BLaER1 (cell line): ENCODE measurements at regions not wholly inside any gene's neighbourhood (a gene's known extent, or its start where the extent isn't known, plus 50 kb on each side); places are given as distances from the start of the nearest gene placed in this dataset.

Experiments used
- H3K27ac ChIP-seq: shearing (Covaris generic); formaldehyde crosslinking; 2 replicates; pipeline ENCODE4 v1.8.1; 2022
- H3K27me3 ChIP-seq: shearing (Covaris generic); formaldehyde crosslinking; 2 replicates; pipeline ENCODE4 v1.8.1; 2022
- H3K36me3 ChIP-seq: shearing (Covaris generic); formaldehyde crosslinking; 2 replicates; pipeline ENCODE4 v1.8.1; 2022
- H3K4me1 ChIP-seq: shearing (Covaris generic); formaldehyde crosslinking; 2 replicates; pipeline ENCODE4 v1.8.1; 2022
- H3K4me2 ChIP-seq: shearing (Covaris generic); formaldehyde crosslinking; 2 replicates; pipeline ENCODE4 v1.8.1; 2022
- H3K4me3 ChIP-seq: shearing (Covaris generic); formaldehyde crosslinking; 2 replicates; pipeline ENCODE4 v1.8.1; 2022
- H3K9ac ChIP-seq: shearing (Covaris generic); formaldehyde crosslinking; 2 replicates; pipeline ENCODE4 v1.8.1; 2022
- H3K9me3 ChIP-seq: shearing (Covaris generic); formaldehyde crosslinking; 2 replicates; pipeline ENCODE4 v1.8.1; 2022
- H4K20me1 ChIP-seq: shearing (Covaris generic); formaldehyde crosslinking; 2 replicates; pipeline ENCODE4 v1.8.1; 2022
- Cebpa-rat ChIP-seq: shearing (Covaris generic); IDR thresholded peaks from 2 replicates; pipeline ENCODE4 v1.8.1; 2022

GRCh38 chr1:192954705-192955265, 104.4 kb downstream of the UCHL5 start:
- Histone ChIP-seq H3K9ac (no peak overlapping the region), H3K27me3 (no peaks in the 10 kb centered on the region), H3K4me3 (no peak overlapping the region), H3K4me1 (no peaks in the 10 kb centered on the region), H3K9me3 (no peaks in the 10 kb centered on the region), H3K27ac (no peak overlapping the region), H3K4me2 (no peak overlapping the region), H3K36me3 (no peaks in the 10 kb centered on the region), H4K20me1 (no peaks in the 10 kb centered on the region)
- TF ChIP-seq Cebpa-rat = no peak

GRCh38 chr1:192958350-192958749, 100.8 kb downstream of the UCHL5 start:
- Histone ChIP-seq H3K27me3 (no peaks in the 10 kb centered on the region), H3K27ac (no peak overlapping the region), H4K20me1 (no peaks in the 10 kb centered on the region), H3K9ac (no peak overlapping the region), H3K36me3 (no peaks in the 10 kb centered on the region), H3K4me2 (no peak overlapping the region), H3K4me3 (no peak overlapping the region), H3K4me1 (no peaks in the 10 kb centered on the region), H3K9me3 (no peaks in the 10 kb centered on the region)
- no peak for TF ChIP-seq Cebpa-rat

DNA sequence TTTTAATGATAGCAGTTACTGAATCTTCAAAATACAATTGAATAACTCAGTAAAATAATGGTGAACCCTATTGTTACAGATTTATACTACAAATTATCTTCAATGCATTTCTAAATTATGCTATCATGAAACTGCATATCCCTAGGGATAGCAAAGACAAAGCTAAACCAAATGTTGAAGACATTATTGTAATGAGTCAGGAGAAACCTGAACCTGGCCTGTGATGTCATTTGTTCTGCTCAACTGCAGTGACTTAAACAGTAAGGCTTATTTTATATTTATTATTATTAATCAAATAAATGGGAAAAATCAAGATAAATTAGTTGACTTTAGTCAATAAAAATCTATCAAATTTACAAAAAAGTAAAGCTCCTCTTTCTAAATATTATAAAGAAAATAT, 100.3 kb downstream of the UCHL5 start:
- no peak for TF ChIP-seq Cebpa-rat
- Histone ChIP-seq H3K27ac (no peak overlapping the region), H3K9ac (no peak overlapping the region)

GRCh38 chr1:192959657-192960186, 99.4 kb downstream of the UCHL5 start:
- no peak overlapping the region for H3K9ac ChIP-seq
- no peak overlapping the region for H3K4me3 ChIP-seq
- no peak overlapping the region for H3K4me2 ChIP-seq
- H3K9me3 ChIP-seq = no peaks in the 10 kb centered on the region
- no peaks in the 10 kb centered on the region for H3K36me3 ChIP-seq
- no peak for TF ChIP-seq Cebpa-rat
- H3K4me1 ChIP-seq = no peaks in the 10 kb centered on the region
- no peaks in the 10 kb centered on the region for H3K27me3 ChIP-seq
- no peak overlapping the region for H3K27ac ChIP-seq
- no peaks in the 10 kb centered on the region for H4K20me1 ChIP-seq

More for the DNA sequence above, 100.3 kb downstream of the UCHL5 start:
- Histone ChIP-seq H3K4me2 (no peak overlapping the region), H3K36me3 (no peaks in the 10 kb centered on the region), H3K4me3 (no peak overlapping the region), H3K4me1 (no peaks in the 10 kb centered on the region), H3K9me3 (no peaks in the 10 kb centered on the region), H3K27me3 (no peaks in the 10 kb centered on the region), H4K20me1 (no peaks in the 10 kb centered on the region)
